Ascending aorta (tissue), 2 donors: ENCODE measurements at regions not wholly inside any gene's neighbourhood (a gene's known extent, or its start where the extent isn't known, plus 50 kb on each side); places are given as distances from the start of the nearest gene placed in this dataset.

Experiments used
- DNase-seq, 2 donors: peaks; one replicate each; pipeline ENCODE4 v3.0.0-alpha.2; 2019; ENCODE audit warnings: low spot score in 2 of 2
- H3K27ac ChIP-seq, 2 donors: fragments of 200-600 bp; sonication (generic); one replicate each; pipeline ENCODE4 v1.5.1; 2016 to 2017; ENCODE audit warnings: mild to moderate bottlenecking in 1 of 2
- H3K27me3 ChIP-seq: fragments of 200-600 bp; sonication (generic); one replicate; pipeline ENCODE4 v1.5.1; 2017
- H3K36me3 ChIP-seq, 2 donors: fragments of 200-600 bp; sonication (generic); one replicate each; pipeline ENCODE4 v1.5.1; 2016
- H3K4me1 ChIP-seq, 2 donors: fragments of 200-600 bp; sonication (generic); one replicate each; pipeline ENCODE4 v1.5.1; 2016 to 2017; ENCODE audit warnings: mild to moderate bottlenecking in 1 of 2
- H3K4me3 ChIP-seq, 2 donors: fragments of 200-600 bp; sonication (generic); one replicate each; pipeline ENCODE4 v1.5.1; 2016 to 2017; ENCODE audit warnings: mild to moderate bottlenecking in 1 of 2
- H3K9me3 ChIP-seq, 2 donors: fragments of 200-600 bp; sonication (generic); one replicate each; pipeline ENCODE4 v1.5.1; 2016
- intact Hi-C: fragments of 100-400 bp; cut with DNase I; formaldehyde crosslinking; loops from one replicate; pipeline ENCODE4 v1.15.1; 2023
- TF ChIP-seq, protein P1 (sequence below), 3 experiments: fragments of 200-600 bp in 2 of 3; fragments of 450-650 bp in 1 of 3; sonication (generic) in 2 of 3; IDR thresholded peaks; one replicate each; pipeline ENCODE4 v1.5.1; 2016 to 2019; ENCODE audit warnings: antibody characterized with exemption in 3 of 3, mild to moderate bottlenecking in 1 of 3, moderate library complexity in 1 of 3

DNA sequence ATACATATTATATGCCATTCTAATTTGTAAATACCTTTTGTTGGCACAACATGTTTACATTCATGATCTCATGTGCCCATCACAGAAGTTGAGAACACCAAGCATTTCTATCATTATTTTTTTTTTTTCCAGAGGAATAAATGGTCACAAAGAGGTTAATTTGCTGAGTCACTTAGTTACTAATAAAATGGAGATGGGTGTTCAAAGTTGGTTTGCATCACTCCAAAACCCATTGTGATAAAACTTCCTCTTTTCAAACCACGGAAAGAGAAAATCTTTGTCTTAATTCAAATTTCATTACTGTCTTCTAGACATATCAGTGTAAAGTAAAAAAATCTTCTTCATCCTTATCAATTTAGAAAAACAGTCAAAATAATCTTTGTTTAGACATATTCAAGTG, 636.8 kb upstream of the CCDC179 start:
- Histone ChIP-seq H3K27ac (no peak overlapping the region), H3K4me1 (no peaks in the 10 kb centered on the region), H3K4me3 (no peak overlapping the region), H3K36me3 (no peaks in the 10 kb centered on the region), H3K27me3 (no peaks in the 10 kb centered on the region), H3K9me3 (no peaks in the 10 kb centered on the region)
- DNase-seq = no peak
- TF ChIP-seq, protein P1, sequence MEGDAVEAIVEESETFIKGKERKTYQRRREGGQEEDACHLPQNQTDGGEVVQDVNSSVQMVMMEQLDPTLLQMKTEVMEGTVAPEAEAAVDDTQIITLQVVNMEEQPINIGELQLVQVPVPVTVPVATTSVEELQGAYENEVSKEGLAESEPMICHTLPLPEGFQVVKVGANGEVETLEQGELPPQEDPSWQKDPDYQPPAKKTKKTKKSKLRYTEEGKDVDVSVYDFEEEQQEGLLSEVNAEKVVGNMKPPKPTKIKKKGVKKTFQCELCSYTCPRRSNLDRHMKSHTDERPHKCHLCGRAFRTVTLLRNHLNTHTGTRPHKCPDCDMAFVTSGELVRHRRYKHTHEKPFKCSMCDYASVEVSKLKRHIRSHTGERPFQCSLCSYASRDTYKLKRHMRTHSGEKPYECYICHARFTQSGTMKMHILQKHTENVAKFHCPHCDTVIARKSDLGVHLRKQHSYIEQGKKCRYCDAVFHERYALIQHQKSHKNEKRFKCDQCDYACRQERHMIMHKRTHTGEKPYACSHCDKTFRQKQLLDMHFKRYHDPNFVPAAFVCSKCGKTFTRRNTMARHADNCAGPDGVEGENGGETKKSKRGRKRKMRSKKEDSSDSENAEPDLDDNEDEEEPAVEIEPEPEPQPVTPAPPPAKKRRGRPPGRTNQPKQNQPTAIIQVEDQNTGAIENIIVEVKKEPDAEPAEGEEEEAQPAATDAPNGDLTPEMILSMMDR (IDR thresholded peaks at IDR 0.05) = no peak
- intact Hi-C loops = no loop called here

- DNase-seq = no peak
- TF ChIP-seq, protein P1 (IDR thresholded peaks at IDR 0.05) = no peak
- Histone ChIP-seq H3K4me3 (no peak overlapping the region), H3K27ac (no peak overlapping the region), H3K27me3 (no peaks in the 10 kb centered on the region), H3K4me1 (no peaks in the 10 kb centered on the region), H3K9me3 (no peaks in the 10 kb centered on the region), H3K36me3 (no peaks in the 10 kb centered on the region)
- intact Hi-C loops = no loop called here
These were observed 642.1 kb upstream of the CCDC179 start for GRCh38 chr11:23502389-23502788.

DNA sequence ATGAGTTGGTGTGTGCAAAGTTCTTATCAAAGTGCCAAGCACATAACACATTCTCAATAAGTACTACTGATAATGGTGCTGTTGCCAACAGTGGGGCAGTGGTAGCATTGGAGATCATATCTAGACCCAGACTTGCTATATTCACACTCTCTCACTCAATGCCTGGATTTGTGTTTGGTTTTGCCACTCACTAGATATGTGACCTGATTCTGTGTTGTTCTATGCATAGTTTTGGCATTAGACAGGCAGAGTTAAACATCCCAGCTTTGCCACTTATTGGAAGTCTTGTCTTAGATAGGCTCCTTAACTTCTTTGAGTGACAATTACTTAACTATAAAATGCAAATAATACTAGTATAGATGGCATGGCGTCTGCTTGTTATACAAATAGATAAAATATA, 642.6 kb upstream of the CCDC179 start:
- no peaks in the 10 kb centered on the region for H3K27me3 ChIP-seq
- H3K4me1 ChIP-seq = no peaks in the 10 kb centered on the region
- intact Hi-C loops = no loop called here
- TF ChIP-seq, protein P1 (IDR thresholded peaks at IDR 0.05) = no peak
- H3K27ac ChIP-seq = no peak overlapping the region
- H3K36me3 ChIP-seq = no peaks in the 10 kb centered on the region
- no peak overlapping the region for H3K4me3 ChIP-seq
- no peaks in the 10 kb centered on the region for H3K9me3 ChIP-seq
- no peak for DNase-seq

DNA sequence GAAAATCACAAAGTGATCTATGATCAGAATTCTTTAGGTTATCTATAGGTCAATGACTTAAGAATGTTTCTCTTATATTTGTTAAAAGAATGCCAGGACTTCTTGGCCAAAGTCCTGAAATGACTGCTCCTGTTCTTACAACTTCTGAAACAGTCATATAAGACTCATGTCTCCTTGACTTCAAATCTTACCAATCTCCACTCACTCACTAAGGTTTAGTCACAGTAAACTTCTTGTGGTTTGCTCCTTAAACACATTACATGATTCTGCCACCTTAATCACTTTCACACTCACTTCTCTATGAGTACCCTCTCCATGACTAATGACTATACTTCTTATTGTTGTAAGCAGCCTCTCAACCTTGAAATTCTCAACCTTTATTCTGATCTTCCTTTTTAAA, 648.7 kb upstream of the CCDC179 start:
- Histone ChIP-seq H3K27me3 (no peaks in the 10 kb centered on the region), H3K4me3 (no peak overlapping the region), H3K27ac (no peak overlapping the region), H3K36me3 (no peaks in the 10 kb centered on the region), H3K4me1 (no peaks in the 10 kb centered on the region), H3K9me3 (no peaks in the 10 kb centered on the region)
- TF ChIP-seq, protein P1 (IDR thresholded peaks at IDR 0.05) = no peak
- DNase-seq = no peak
- intact Hi-C loops = no loop called here

DNA sequence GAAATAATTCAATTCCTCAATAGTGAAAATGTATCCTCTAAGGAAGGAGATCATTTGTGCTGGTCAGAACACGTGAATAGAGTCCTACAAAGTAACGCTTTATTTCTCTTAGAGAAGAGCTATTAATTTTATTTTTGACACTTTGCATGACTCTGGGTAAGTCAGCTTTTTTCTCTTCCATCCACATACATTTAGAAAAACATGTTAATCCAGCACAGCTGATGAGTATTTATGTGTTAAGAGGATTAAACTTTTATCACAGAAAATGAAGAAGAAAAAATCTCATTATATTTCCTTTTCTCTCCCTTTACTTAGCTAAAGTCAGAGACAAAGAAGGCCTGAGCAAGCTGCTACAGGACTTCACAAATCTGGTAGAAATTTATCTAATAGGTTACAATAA, 649.5 kb upstream of the CCDC179 start:
- Histone ChIP-seq H3K36me3 (no peaks in the 10 kb centered on the region), H3K9me3 (no peaks in the 10 kb centered on the region), H3K4me1 (no peaks in the 10 kb centered on the region), H3K27me3 (no peaks in the 10 kb centered on the region), H3K27ac (no peak overlapping the region), H3K4me3 (no peak overlapping the region)
- TF ChIP-seq, protein P1 (IDR thresholded peaks at IDR 0.05) = no peak
- intact Hi-C loops = no loop called here
- no peak for DNase-seq

GRCh38 chr11:23519194-23519593, 658.9 kb upstream of the CCDC179 start:
- TF ChIP-seq, protein P1 (IDR thresholded peaks at IDR 0.05) = no peak
- Histone ChIP-seq H3K27ac (no peak overlapping the region), H3K4me1 (no peaks in the 10 kb centered on the region), H3K36me3 (no peaks in the 10 kb centered on the region), H3K9me3 (no peaks in the 10 kb centered on the region), H3K4me3 (no peak overlapping the region), H3K27me3 (no peaks in the 10 kb centered on the region)
- no peak for DNase-seq
- intact Hi-C loops = no loop called here
